H9 (cell line): ENCODE measurements at regions not wholly inside any gene's neighbourhood (a gene's known extent, or its start where the extent isn't known, plus 50 kb on each side); places are given as distances from the start of the nearest gene placed in this dataset.

Experiments used
- DNase-seq: peaks from one replicate; pipeline ENCODE4 v3.0.0-alpha.2; 2017
- H2AFZ ChIP-seq: one replicate; pipeline ENCODE4 v1.6.1; 2013; ENCODE audit warnings: mild to moderate bottlenecking, low read length, control low read depth, moderate library complexity
- H2AK5ac ChIP-seq: 2 replicates; pipeline ENCODE4 v1.6.1; 2013; ENCODE audit warnings: low read length, control low read depth, mixed read lengths; ENCODE audit not compliant: insufficient read length
- H2BK120ac ChIP-seq: one replicate; pipeline ENCODE4 v1.6.1; 2013; ENCODE audit warnings: low read depth, mild to moderate bottlenecking, low read length, control low read depth, inconsistent platforms; ENCODE audit not compliant: poor library complexity, severe bottlenecking
- H2BK12ac ChIP-seq: 2 replicates; pipeline ENCODE4 v1.6.1; 2013; ENCODE audit warnings: low read length, control low read depth, mixed read lengths, low read depth; ENCODE audit not compliant: insufficient read length
- H2BK15ac ChIP-seq: 2 replicates; pipeline ENCODE4 v1.6.1; 2013; ENCODE audit warnings: low read depth, low read length, control low read depth
- H2BK20ac ChIP-seq: one replicate; pipeline ENCODE4 v1.6.1; 2013; ENCODE audit warnings: low read depth, mild to moderate bottlenecking, low read length, control low read depth, inconsistent platforms; ENCODE audit not compliant: poor library complexity, severe bottlenecking
- H2BK5ac ChIP-seq: 2 replicates; pipeline ENCODE4 v1.6.1; 2013; ENCODE audit warnings: low read length, control low read depth, mixed read lengths; ENCODE audit not compliant: insufficient read length
- H3K14ac ChIP-seq: 2 replicates; pipeline ENCODE4 v1.6.1; 2013; ENCODE audit warnings: low read length, control low read depth; ENCODE audit not compliant: insufficient read depth
- H3K18ac ChIP-seq: 2 replicates; pipeline ENCODE4 v1.6.1; 2013; ENCODE audit warnings: low read depth, mild to moderate bottlenecking, mixed read lengths, low read length, control low read depth; ENCODE audit not compliant: insufficient read length
- H3K23ac ChIP-seq: 2 replicates; pipeline ENCODE4 v1.6.1; 2013; ENCODE audit warnings: low read length, control low read depth, mixed read lengths, low read depth; ENCODE audit not compliant: insufficient read length
- H3K23me2 ChIP-seq: 2 replicates; pipeline ENCODE4 v1.6.1; 2013; ENCODE audit warnings: low read depth, mild to moderate bottlenecking, mixed read lengths, low read length, control low read depth; ENCODE audit not compliant: insufficient read length, poor library complexity, severe bottlenecking
- H3K27ac ChIP-seq: 2 replicates; pipeline ENCODE4 v1.5.1; 2013; ENCODE audit warnings: low read length, control low read depth, mixed read lengths, low read depth; ENCODE audit not compliant: insufficient read length
- H3K27me3 ChIP-seq: 2 replicates; pipeline ENCODE4 v1.6.1; 2013; ENCODE audit warnings: low read length, control low read depth, inconsistent platforms; ENCODE audit not compliant: insufficient read depth
- H3K4ac ChIP-seq: 2 replicates; pipeline ENCODE4 v1.6.1; 2013; ENCODE audit warnings: low read depth, mild to moderate bottlenecking, control low read depth, inconsistent platforms, low read length, moderate library complexity
- H3K4me1 ChIP-seq: 2 replicates; pipeline ENCODE4 v1.6.1; 2013; ENCODE audit warnings: low read length, control low read depth, inconsistent platforms; ENCODE audit not compliant: insufficient read depth
- H3K4me2 ChIP-seq: 2 replicates; pipeline ENCODE4 v1.6.1; 2013; ENCODE audit warnings: low read length, control low read depth, mixed read lengths; ENCODE audit not compliant: insufficient read length, insufficient read depth
- H3K56ac ChIP-seq: 2 replicates; pipeline ENCODE4 v1.6.1; 2013; ENCODE audit warnings: low read depth, mild to moderate bottlenecking, mixed read lengths, low read length, control low read depth; ENCODE audit not compliant: insufficient read length
- H3K79me1 ChIP-seq: 2 replicates; pipeline ENCODE4 v1.6.1; 2013; ENCODE audit warnings: low read depth, mild to moderate bottlenecking, moderate library complexity, low read length, control low read depth, inconsistent platforms; ENCODE audit not compliant: insufficient read depth, poor library complexity, severe bottlenecking
- H3K79me2 ChIP-seq: 2 replicates; pipeline ENCODE4 v1.6.1; 2013; ENCODE audit warnings: low read length, control low read depth, inconsistent platforms; ENCODE audit not compliant: insufficient read depth
- H3K9ac ChIP-seq: 2 replicates; pipeline ENCODE4 v1.6.1; 2013; ENCODE audit warnings: low read length, control low read depth, mixed read lengths; ENCODE audit not compliant: insufficient read length; ENCODE audit errors: extremely low read depth
- H3K9me3 ChIP-seq: one replicate; pipeline ENCODE4 v1.6.1; 2013; ENCODE audit warnings: low read depth, low read length, inconsistent platforms; ENCODE audit not compliant: control insufficient read depth
- H3T11ph ChIP-seq: one replicate; pipeline ENCODE4 v1.6.1; 2013; ENCODE audit warnings: mild to moderate bottlenecking, low read length, control low read depth, inconsistent platforms
- H4K20me1 ChIP-seq: one replicate; pipeline ENCODE4 v1.6.1; 2013; ENCODE audit not compliant: control insufficient read depth, insufficient read length, insufficient read depth
- H4K5ac ChIP-seq: 2 replicates; pipeline ENCODE4 v1.6.1; 2013; ENCODE audit warnings: low read depth, mild to moderate bottlenecking, mixed read lengths, low read length, control low read depth; ENCODE audit not compliant: insufficient read length
- H4K8ac ChIP-seq: replicated peaks from 2 replicates; pipeline ENCODE4 v1.6.1; 2013; ENCODE audit warnings: low read length, control low read depth, mixed read lengths, low read depth; ENCODE audit not compliant: insufficient read length
- H4K91ac ChIP-seq: 2 replicates; pipeline ENCODE4 v1.6.1; 2013; ENCODE audit warnings: low read depth, mild to moderate bottlenecking, moderate library complexity, mixed read lengths, low read length, control low read depth; ENCODE audit not compliant: insufficient read length
- H3K27ac Mint-ChIP-seq, 3 experiments: 2 replicates in 2 of 3; 3 replicates in 1 of 3; pipeline ENCODE4 v1.8.0; 2020 to 2021; ENCODE audit warnings: mixed read lengths in 3 of 3, mild to moderate bottlenecking in 1 of 3, moderate library complexity in 1 of 3
- H3K27me3 Mint-ChIP-seq: 2 replicates; pipeline ENCODE4 v1.8.0; 2021; ENCODE audit warnings: low read depth, mild to moderate bottlenecking, moderate library complexity, mixed read lengths
- H3K36me3 Mint-ChIP-seq, 3 experiments: 2 replicates in 2 of 3; 3 replicates in 1 of 3; pipeline ENCODE4 v1.8.0; 2020 to 2021; ENCODE audit warnings: low read depth in 3 of 3, mixed read lengths in 3 of 3; ENCODE audit not compliant: insufficient read depth in 1 of 3
- H3K4me1 Mint-ChIP-seq, 2 experiments: 2 replicates each; pipeline ENCODE4 v1.8.0; 2020; ENCODE audit warnings: mixed read lengths in 2 of 2
- H3K4me3 Mint-ChIP-seq, 2 experiments: 2 replicates in 1 of 2; 3 replicates in 1 of 2; pipeline ENCODE4 v1.8.0; 2020 to 2021; ENCODE audit warnings: mild to moderate bottlenecking in 2 of 2, mixed read lengths in 2 of 2, moderate library complexity in 1 of 2
- H3K9me3 Mint-ChIP-seq, 2 experiments: 2 replicates in 1 of 2; 3 replicates in 1 of 2; pipeline ENCODE4 v1.8.0; 2020; ENCODE audit warnings: mild to moderate bottlenecking in 2 of 2, mixed read lengths in 2 of 2, moderate library complexity in 1 of 2
- CTCF ChIP-seq: fragments of 200-600 bp; sonication (generic); conservative IDR thresholded peaks from 3 replicates; pipeline ENCODE4 v1.8.0; 2021; ENCODE audit warnings: antibody characterized with exemption, mild to moderate bottlenecking
- WGBS: extraction: QIAGEN DNeasy Blood & Tissue Kit; methylation state at CpG from one replicate; pipeline ENCODE4 v1.1.7; 2013; ENCODE audit warnings: missing lambda C conversion rate, low lambda C conversion rate, mixed read lengths; ENCODE audit not compliant: insufficient read length; ENCODE audit errors: extremely low coverage; 5-methylcytosine and 5-hydroxymethylcytosine counted together

- no peaks in the 10 kb centered on the region for H3K9me3 Mint-ChIP-seq
- peaks cover 36 to 38% of the 10 kb centered on the region in 2 experiments for H3K4me1 Mint-ChIP-seq
- H4K8ac ChIP-seq: no peak overlapping the region
- H3K23ac ChIP-seq: no peak overlapping the region
- no peak overlapping the region for H2AK5ac ChIP-seq
- no peaks in the 10 kb centered on the region for H3K27me3 ChIP-seq
- H2BK20ac ChIP-seq: no peak overlapping the region
- no peak overlapping the region for H2BK15ac ChIP-seq
- H3K27ac ChIP-seq: no peak overlapping the region
- no peak overlapping the region for H2AFZ ChIP-seq
- H4K20me1 ChIP-seq: no peaks in the 10 kb centered on the region
- H2BK12ac ChIP-seq: no peak overlapping the region
- H2BK120ac ChIP-seq: no peak overlapping the region
- H3K4ac ChIP-seq: no peak overlapping the region
- H3K4me3 Mint-ChIP-seq: no peak overlapping the region
- no peak overlapping the region for H3K4me2 ChIP-seq
- H3K9me3 ChIP-seq: no peaks in the 10 kb centered on the region
- no peaks in the 10 kb centered on the region for H3K79me2 ChIP-seq
- H2BK5ac ChIP-seq: no peak overlapping the region
- no peak overlapping the region for H4K91ac ChIP-seq
- H3K18ac ChIP-seq: no peak overlapping the region
- TF ChIP-seq CTCF: no peak
- no peaks in the 10 kb centered on the region; the same call in 1 of the 2 replicates for H3K27me3 Mint-ChIP-seq
- no peaks in the 10 kb centered on the region for H3K79me1 ChIP-seq
- WGBS: no CpG with 5 or more reads among the region's 2 CpGs
- H3K27ac Mint-ChIP-seq: no peak overlapping the region
- no peaks in the 10 kb centered on the region for H3K36me3 Mint-ChIP-seq
- no peak overlapping the region for H4K5ac ChIP-seq
- no peak for DNase-seq
- no peaks in the 10 kb centered on the region for H3K23me2 ChIP-seq
- no peak overlapping the region for H3K9ac ChIP-seq
- H3K56ac ChIP-seq: no peak overlapping the region
- H3K14ac ChIP-seq: no peak overlapping the region
- no peak overlapping the region for H3T11ph ChIP-seq
- H3K4me1 ChIP-seq: 0 out of 2 replicates have a peak, but pooled peaks cover 4% of the 10 kb centered on the region
Measured at GRCh38 chr3:124201786-124202185, 209.9 kb upstream of the ROPN1 start.
